ENCODE measurements at regions not wholly inside any gene's neighbourhood (a gene's known extent, or its start where the extent isn't known, plus 50 kb on each side); places are given as distances from the start of the nearest gene placed in this dataset.

GRCh38 chr2:183488421-183488820 is 364.2 kb downstream of the NUP35 start:
- Histone ChIP-seq H3K27ac (replicated peaks in 1 of 4) (no peak overlapping the region), H3K27me3 (no peaks in the 10 kb centered on the region), H3K4me3 (no peak overlapping the region), H3K4me1 (peaks cover 4 to 19% (median 17%) of the 10 kb centered on the region in 4 donors), H3K9me3 (no peaks in the 10 kb centered on the region), H3K36me3 (no peaks in the 10 kb centered on the region)
- DNase-seq (ENCODE audit: extremely low spot score) = no peak
- TF ChIP-seq EP300 (IDR thresholded peaks at IDR 0.05) = no peak
- TF ChIP-seq POLR2AphosphoS5 (IDR thresholded peaks at IDR 0.05) = no peak
- no peak for TF ChIP-seq POLR2A (IDR thresholded peaks at IDR 0.05; ENCODE audit: low read depth)
- TF ChIP-seq, protein P1, sequence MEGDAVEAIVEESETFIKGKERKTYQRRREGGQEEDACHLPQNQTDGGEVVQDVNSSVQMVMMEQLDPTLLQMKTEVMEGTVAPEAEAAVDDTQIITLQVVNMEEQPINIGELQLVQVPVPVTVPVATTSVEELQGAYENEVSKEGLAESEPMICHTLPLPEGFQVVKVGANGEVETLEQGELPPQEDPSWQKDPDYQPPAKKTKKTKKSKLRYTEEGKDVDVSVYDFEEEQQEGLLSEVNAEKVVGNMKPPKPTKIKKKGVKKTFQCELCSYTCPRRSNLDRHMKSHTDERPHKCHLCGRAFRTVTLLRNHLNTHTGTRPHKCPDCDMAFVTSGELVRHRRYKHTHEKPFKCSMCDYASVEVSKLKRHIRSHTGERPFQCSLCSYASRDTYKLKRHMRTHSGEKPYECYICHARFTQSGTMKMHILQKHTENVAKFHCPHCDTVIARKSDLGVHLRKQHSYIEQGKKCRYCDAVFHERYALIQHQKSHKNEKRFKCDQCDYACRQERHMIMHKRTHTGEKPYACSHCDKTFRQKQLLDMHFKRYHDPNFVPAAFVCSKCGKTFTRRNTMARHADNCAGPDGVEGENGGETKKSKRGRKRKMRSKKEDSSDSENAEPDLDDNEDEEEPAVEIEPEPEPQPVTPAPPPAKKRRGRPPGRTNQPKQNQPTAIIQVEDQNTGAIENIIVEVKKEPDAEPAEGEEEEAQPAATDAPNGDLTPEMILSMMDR (IDR thresholded peaks at IDR 0.05) = no peak
- intact Hi-C loops (cut with DNase I) = no loop called here

- H3K4me1 ChIP-seq = peaks cover 4 to 19% (median 17%) of the 10 kb centered on the region in 4 donors
- H3K9me3 ChIP-seq = no peaks in the 10 kb centered on the region
- H3K36me3 ChIP-seq = no peaks in the 10 kb centered on the region
- no peak for DNase-seq (ENCODE audit: extremely low spot score)
- H3K27ac ChIP-seq (replicated peaks in 1 of 4) = peak overlapping the region; percentile 54 to 71 (median 62)
- TF ChIP-seq EP300 (IDR thresholded peaks at IDR 0.05) (no peak), POLR2A (IDR thresholded peaks at IDR 0.05; ENCODE audit: low read depth) (no peak), POLR2AphosphoS5 (IDR thresholded peaks at IDR 0.05) (no peak)
- TF ChIP-seq, protein P1 (IDR thresholded peaks at IDR 0.05) = no peak
- WGBS = 27% methylated on average over 3 of the region's 3 CpGs
- no peaks in the 10 kb centered on the region for H3K27me3 ChIP-seq
- H3K4me3 ChIP-seq = no peak overlapping the region
- intact Hi-C loops (cut with DNase I) = no loop called here
Measured at GRCh38 chr2:183490489-183490888, 366.2 kb downstream of the NUP35 start.

- H3K9me3 ChIP-seq = no peaks in the 10 kb centered on the region
- H3K27ac ChIP-seq (replicated peaks in 1 of 4) = peak overlapping the region; percentile 54 to 71 (median 62)
- DNase-seq (ENCODE audit: extremely low spot score) = no peak
- H3K4me3 ChIP-seq = no peak overlapping the region
- intact Hi-C loops (cut with DNase I) = no loop called here
- TF ChIP-seq POLR2AphosphoS5 (IDR thresholded peaks at IDR 0.05) = peak; percentile 18 to 41
- TF ChIP-seq, protein P1 (IDR thresholded peaks at IDR 0.05) = no peak
- no peaks in the 10 kb centered on the region for H3K27me3 ChIP-seq
- H3K36me3 ChIP-seq = no peaks in the 10 kb centered on the region
- 25% methylated on average over 2 of the region's 2 CpGs for WGBS
- peaks cover 4 to 19% (median 17%) of the 10 kb centered on the region in 4 donors for H3K4me1 ChIP-seq
Measured at GRCh38 chr2:183490914-183491313, 366.7 kb downstream of the NUP35 start.

GRCh38 chr2:183493040-183493439 is 368.8 kb downstream of the NUP35 start:
- Histone ChIP-seq H3K36me3 (no peaks in the 10 kb centered on the region), H3K27ac (replicated peaks in 1 of 4) (no peak overlapping the region), H3K9me3 (no peaks in the 10 kb centered on the region), H3K4me1 (peaks cover 4 to 19% (median 17%) of the 10 kb centered on the region in 4 donors), H3K27me3 (no peaks in the 10 kb centered on the region), H3K4me3 (no peak overlapping the region)
- DNase-seq (ENCODE audit: extremely low spot score) = no peak
- intact Hi-C loops (cut with DNase I) = no loop called here
- WGBS = 87% methylated on average over 5 of the region's 5 CpGs
- TF ChIP-seq POLR2A (IDR thresholded peaks at IDR 0.05; ENCODE audit: low read depth) = no peak
- no peak for TF ChIP-seq EP300 (IDR thresholded peaks at IDR 0.05)
- TF ChIP-seq POLR2AphosphoS5 (IDR thresholded peaks at IDR 0.05) = no peak
- TF ChIP-seq, protein P1 (IDR thresholded peaks at IDR 0.05) = no peak

DNA sequence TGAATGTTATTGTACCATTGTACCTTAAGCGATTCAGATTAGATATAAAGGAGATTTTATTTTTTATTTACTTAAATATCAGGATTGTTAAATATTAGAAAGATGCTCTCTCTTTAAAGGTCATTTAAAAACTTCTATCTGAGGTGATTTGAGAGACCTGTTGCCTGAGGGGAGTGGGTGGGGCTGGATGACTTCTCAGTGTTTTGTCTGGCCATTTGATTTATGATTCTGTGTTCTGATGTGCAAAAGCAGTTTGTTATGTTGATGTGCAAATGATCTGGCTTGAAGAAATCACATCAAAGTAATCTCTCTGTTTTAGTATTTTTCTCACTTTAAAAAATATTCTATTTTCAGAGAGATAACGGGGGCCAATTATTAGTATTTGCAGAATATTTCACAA is 370.8 kb downstream of the NUP35 start:
- H3K27me3 ChIP-seq = no peaks in the 10 kb centered on the region
- intact Hi-C loops (cut with DNase I) = no loop called here
- H3K4me1 ChIP-seq = peaks cover 4 to 18% (median 16%) of the 10 kb centered on the region in 4 donors
- DNase-seq (ENCODE audit: extremely low spot score) = no peak
- TF ChIP-seq POLR2A (IDR thresholded peaks at IDR 0.05; ENCODE audit: low read depth) (no peak), EP300 (IDR thresholded peaks at IDR 0.05) (no peak), POLR2AphosphoS5 (IDR thresholded peaks at IDR 0.05) (no peak)
- TF ChIP-seq, protein P1 (IDR thresholded peaks at IDR 0.05) = no peak
- H3K27ac ChIP-seq (replicated peaks in 1 of 4) = no peak overlapping the region
- WGBS = 85% methylated on average over 2 of the region's 2 CpGs
- no peaks in the 10 kb centered on the region for H3K9me3 ChIP-seq
- H3K4me3 ChIP-seq = no peak overlapping the region
- H3K36me3 ChIP-seq = no peaks in the 10 kb centered on the region

All from esophagus muscularis mucosa (tissue), 4 donors.